ENCODE measurements at regions not wholly inside any gene's neighbourhood (a gene's known extent, or its start where the extent isn't known, plus 50 kb on each side); places are given as distances from the start of the nearest gene placed in this dataset.

DNA sequence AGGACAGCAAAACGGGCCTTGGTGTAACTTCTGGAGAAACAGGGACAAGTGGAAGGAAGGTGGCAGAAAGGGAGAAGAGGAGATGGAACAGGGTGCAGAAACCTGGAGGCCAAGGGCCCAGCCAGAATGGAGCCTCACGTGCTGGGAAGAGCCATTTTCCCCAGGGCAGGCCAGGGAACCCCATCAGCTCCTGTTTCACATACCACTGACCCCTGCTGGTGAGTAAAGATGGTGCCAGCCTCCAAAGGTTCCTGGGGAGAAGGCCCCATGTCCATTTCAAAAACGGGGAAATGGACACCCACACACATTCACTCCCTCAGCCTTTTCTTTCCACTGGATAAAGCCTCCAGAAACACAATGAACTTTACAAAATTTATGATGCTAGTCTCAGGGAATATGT is 57.6 kb upstream of the JUN start:
- TF ChIP-seq, protein P1, sequence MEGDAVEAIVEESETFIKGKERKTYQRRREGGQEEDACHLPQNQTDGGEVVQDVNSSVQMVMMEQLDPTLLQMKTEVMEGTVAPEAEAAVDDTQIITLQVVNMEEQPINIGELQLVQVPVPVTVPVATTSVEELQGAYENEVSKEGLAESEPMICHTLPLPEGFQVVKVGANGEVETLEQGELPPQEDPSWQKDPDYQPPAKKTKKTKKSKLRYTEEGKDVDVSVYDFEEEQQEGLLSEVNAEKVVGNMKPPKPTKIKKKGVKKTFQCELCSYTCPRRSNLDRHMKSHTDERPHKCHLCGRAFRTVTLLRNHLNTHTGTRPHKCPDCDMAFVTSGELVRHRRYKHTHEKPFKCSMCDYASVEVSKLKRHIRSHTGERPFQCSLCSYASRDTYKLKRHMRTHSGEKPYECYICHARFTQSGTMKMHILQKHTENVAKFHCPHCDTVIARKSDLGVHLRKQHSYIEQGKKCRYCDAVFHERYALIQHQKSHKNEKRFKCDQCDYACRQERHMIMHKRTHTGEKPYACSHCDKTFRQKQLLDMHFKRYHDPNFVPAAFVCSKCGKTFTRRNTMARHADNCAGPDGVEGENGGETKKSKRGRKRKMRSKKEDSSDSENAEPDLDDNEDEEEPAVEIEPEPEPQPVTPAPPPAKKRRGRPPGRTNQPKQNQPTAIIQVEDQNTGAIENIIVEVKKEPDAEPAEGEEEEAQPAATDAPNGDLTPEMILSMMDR (optimal IDR thresholded peaks at IDR 0.05 in 1 of 3, IDR thresholded peaks at IDR 0.05 in 1 of 3, conservative IDR thresholded peaks at IDR 0.05 in 1 of 3; ENCODE audit: extremely low read depth in 1 of 3, insufficient read depth in 2 of 3, low read length in 3 of 3), result peak; percentile 21 to 63 (median 49)
- no peak for TF ChIP-seq EZH2 (IDR thresholded peaks at IDR 0.05; ENCODE audit: low read length)
